HG03175 (cell line): ENCODE measurements at regions not wholly inside any gene's neighbourhood (a gene's known extent, or its start where the extent isn't known, plus 50 kb on each side); places are given as distances from the start of the nearest gene placed in this dataset.
"Not testable (repeated sequence)": the region's sequence is repeated elsewhere in the genome, so short reads cannot be mapped to it uniquely, and the experiment has no call there.

Source experiments
- ATAC-seq: cut with Tn5 transposase; IDR thresholded peaks from one replicate; pipeline ENCODE4 v1.9.1; 2021; ENCODE audit warnings: mild to moderate bottlenecking, moderate library complexity; ENCODE audit not compliant: unreplicated experiment

DNA sequence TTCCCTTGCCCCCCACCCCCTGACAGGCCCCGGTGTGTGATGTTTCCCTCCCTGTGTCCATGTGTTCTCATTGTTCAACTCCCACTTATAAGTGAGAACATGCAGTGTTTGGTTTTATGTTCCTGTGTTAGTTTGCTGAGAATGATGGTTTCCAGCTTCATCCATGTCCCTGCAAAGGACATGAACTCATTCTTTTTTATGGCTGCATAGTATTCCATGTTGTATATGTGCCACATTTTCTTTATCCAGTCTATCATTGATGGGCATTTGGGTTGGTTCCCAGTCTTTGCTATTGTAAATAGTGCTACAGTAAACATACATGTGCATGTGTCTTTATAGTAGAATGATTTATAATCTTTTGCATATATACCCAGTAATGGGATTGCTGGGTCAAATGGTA, 287.4 kb downstream of the UTRN start:
- not testable (repeated sequence) for ATAC-seq

DNA sequence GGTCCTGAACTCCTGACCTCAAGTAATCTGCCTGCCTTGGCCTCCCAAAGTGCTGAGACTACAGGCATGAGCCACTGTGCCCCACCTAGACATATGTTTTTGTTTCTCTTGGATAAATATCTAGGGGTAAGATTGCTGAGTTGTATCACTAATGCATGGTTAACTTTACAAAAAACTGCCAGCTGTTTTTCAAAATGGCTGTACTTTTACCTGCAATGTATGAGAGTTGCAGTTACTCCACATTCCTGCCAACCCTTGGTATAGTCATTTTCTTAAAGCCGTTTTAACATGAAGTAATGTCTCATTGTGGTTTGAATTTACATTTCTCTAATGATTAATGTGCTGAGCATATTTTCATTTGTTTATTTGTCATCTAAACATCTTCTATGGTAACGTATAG, 289.7 kb downstream of the UTRN start:
- ATAC-seq: no peak

DNA sequence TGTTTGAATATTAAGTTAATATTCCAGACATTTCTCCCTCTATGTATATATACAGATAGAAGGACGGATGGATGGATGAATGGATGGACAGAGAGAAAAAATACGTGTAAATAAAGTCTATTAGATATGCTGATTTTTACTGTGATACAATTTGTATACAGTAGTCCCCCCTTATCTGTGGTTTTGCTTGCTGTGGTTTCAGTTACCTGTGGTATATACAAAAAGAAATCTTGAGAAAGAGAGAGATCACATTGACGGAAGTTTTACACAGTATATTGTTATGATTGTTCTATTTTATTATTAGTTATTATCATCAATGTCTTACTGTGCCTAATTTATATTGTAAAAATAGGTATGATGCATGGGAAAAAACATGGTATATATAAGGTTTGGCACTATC, 290.2 kb downstream of the UTRN start:
- ATAC-seq: no peak

DNA sequence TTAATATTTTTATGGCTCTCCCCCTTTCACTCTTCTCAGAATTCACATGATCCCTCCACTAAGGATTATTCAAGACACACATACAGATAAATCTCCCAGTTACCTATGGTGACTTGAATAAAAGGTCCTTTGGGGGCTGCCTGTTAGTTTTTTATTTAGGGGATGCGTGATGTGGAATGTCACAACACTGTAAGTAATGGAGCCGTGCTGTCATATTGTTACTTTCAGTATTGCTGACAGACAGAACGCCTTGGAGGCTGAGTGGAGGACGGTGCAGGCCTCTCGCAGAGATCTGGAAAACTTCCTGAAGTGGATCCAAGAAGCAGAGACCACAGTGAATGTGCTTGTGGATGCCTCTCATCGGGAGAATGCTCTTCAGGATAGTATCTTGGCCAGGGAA, 291.7 kb downstream of the UTRN start:
- ATAC-seq: no peak

DNA sequence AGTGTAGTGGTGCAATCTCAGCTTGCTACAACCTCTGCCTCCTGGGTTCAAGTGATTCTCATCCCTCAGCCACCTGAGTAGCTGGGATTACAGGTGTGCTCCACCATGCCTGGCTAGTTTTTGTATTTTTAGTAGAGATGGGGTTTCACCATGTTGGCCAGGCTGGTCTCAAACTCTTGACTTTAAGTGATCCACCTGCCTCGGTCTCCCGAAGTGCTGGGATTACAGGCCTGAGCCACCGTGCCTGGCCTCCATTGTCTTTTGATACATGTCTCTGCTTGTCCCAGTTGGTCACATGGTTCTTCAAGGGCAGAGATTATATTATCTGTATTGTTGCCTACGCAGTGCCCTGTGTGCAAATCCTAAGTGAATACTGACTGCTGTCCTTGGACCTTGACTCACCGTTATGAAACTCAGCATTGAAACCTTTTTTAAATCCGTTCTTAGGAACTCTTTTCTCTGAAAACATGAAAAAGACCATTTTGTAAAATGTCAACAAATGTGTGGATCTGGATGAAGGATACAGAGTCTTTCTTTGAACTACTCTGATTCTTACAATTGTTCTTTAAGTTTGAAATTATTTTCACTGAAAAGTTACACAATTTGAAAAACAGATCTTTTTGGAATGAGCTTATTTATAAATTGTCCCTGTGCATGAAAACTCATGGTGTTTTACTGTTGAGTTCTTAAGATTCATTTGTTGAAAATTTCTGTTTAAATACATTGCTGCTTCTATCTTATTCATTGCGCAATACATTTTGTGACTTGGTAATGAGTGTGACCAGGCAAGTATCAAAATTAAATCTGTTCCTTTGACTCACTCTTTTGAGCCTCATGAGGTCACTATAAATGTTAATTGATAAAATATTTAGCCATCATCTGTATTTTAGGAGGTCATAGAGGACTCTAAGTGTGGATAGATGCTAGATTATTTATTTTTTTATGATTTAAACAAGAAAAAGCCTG, 293.5 kb downstream of the UTRN start:
- no peak for ATAC-seq

DNA sequence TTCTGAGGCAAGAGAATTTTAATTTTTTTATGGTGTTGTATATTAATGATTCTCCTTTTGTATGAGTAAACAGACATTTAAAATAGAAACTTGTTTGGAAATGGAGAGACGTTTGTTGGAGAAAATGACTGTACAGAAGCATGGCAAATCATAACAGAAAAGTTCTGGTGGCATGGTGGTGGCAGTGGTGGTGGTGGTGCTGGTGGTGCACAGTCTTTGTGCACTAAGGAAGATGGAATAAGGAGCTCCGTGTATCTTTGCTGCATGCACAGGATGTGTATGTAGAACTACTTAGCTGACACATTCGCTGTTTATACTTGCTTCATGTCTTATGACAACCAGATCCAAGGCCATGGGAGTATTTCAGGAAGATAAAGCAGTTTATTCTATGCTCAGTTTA, 294.9 kb downstream of the UTRN start:
- ATAC-seq: no peak

DNA sequence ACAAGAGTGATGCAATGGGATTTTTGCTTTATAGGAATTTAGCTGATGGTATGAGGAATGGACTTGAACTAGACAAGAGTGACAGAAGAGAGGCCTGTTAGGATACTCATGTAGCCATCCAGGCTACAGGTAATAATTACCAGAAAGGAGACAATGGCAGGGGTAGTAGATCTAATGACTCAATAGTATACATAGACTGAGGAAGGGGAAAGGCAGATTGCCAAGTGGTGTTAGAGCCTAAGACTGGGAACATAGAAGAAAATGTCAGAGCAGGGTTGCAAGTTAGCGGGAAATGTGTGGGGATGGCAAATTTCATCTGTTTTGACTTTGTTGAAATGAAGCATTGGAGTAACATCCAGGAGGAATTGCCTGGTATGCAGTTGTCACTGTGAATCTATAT, 295.6 kb downstream of the UTRN start:
- no peak for ATAC-seq

DNA sequence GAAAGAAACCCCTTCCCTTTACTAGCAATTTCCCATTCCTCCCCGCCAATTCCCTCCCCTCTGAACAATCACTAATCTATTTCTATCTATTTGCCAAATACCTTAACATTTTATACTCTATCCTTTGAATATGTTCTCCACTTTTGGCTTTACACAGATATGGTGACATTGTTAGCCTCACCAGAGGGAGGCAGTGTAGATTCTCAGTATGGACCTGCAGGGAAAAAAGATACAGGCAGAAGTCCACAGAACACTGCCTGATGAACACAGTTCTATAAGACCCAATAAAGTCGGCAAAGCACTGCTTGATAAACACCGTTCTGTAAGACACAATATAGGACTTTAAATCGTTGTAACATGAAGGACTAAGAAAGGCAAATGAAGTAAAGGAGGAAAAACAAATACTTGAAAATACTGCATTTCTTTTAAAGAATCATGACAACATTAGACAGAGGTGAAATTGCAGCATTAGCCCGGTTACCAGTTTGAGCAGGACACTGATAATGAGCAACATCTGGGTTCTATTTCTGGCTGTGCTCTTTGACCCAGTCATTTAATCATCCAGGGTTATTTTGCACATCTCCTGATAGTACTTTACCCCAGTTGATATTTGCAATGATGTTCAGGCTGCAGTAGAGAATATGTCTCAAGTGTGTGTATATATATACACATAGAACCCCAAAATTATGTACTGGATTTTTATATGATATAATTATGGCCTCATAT, 296.8 kb downstream of the UTRN start:
- ATAC-seq: no peak

DNA sequence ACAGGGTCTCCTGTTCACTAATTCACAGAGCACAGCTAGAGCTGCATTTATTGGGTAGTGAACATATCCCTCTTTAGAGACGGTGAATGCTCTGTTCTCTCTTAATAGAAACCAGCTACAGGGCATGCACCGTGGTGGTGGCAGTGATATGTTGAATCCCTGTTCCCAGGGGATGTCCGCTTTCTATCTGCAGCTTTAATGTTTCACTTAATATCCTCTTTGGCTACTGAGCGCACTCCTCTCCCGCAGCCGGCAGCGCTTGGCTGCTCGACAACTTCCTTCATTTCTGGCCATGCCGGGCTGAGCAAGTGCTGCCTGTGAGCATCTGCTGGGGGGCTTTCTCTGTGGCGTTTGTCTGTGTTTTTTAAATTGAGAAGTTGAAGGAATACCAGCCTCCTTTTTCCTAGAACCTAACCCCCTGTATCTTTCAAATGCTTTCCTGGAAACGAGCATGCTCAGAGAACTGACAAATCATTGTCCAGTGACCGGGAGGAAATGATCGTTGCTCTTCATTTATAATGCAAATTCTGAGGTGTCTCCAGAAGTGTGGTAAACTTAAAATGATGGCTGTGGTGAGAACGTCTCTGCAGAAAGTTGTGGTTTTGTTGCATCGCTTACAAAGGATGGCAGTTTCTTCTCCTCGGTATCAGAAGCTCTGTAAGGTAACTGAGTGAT, 297.9 kb downstream of the UTRN start:
- ATAC-seq: peak; percentile 93

DNA sequence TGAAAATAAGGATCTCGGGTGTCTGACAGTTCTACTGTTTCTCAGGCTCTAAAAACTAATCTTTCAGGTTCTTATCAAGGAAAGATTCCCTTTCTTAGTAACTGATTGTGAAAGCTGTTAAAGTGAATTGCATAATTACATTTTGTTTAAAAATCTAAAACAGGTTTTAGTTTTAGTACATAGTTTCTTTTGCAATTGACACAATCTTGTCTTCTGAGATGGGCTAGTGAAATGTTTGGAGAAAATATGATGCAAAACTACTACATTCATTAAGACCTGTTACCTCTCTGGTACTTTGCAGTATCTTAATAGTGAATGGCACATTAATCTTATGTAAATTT, 298.4 kb downstream of the UTRN start:
- ATAC-seq: peak; percentile 5

DNA sequence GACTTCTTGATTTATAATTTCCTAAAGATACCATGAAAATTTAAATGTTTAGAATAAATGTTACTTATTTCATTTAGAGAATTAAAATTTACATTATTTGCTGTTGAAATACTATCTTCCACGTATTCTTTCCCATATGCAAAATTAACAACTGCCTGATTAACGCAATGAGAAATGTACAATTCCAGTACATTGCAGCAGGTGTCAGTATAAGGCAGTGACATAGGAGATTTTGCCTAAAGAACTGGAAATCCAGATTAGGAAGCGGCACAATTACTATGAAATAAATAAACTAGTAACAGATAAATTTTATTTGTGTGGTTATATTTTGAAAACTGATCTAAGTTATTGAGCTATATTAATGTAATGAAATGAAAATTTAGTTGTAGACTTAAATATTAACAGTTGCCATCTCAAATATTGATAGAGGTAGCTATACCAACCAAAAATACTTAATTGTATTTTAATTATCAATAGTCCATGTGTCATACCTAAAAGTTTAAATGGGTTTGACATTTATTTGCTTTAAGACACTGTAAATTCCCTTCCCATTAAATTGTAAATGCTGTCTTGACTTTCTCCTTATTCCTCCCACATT, 300.2 kb downstream of the UTRN start:
- ATAC-seq: no peak

DNA sequence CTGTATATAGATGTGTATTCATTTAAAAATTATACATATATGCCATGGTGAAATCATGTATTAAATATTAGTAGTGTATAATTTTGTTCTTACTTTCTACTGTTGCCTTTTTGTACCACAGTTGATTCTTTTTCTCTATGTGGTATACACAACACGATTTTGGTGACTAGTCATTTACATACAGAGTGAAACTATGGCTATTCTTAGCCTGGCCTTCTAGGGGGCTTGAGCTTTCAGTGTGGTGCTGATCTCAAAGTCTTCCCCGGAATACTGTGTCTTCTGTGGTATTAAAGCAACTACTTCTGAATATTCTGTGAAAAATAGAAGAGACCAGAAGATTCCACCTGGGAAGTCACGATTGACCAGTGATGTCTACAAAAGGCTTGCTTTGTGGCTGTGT, 301.9 kb downstream of the UTRN start:
- no peak for ATAC-seq

DNA sequence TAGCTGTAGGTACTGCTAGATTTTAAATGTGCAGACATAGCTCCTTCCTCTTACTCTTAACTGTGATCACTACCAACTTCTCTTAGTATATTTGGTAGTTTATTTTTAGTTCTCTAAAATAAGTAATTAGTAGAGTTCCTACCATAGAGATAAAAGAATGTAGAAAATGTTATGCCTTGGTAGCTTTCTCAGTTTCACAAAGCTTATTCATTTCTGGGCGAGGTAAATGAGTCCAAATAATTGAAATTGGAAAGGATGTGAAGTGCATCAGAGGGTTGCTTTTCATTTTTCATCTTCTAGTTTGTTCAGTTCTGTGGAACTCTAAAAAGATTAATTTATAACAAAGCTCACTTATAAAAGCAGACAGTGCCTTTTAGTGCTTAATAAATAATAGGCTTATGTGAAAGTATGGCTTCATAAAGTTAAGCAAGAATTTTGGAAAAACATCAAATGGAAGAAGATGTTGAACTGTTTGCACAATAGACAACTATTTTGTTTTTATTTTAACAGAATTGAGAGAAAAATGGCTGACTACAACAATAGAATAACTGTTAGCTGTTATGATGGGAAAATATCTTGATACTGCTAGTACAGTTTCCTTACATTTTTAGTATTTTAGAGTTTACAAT, 303.7 kb downstream of the UTRN start:
- ATAC-seq: peak; percentile 89

DNA sequence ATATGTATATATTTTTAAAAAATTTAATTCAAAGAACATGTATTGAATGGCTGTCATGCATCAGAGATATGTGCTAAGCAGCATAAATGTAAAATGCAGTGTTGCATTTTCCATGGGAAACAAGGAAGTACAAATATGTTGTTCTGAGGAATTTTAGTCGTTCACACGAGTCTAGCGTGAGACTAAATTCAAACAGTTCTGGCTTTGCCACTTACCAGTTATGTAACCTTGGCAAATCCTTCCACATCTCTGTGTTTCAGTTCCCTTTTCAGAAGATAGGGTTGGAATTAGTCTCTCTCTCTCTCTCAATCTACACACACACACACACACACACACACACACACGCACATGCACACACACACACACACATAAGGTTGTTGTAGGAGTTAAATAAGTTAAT, 305.4 kb downstream of the UTRN start:
- ATAC-seq: no peak

DNA sequence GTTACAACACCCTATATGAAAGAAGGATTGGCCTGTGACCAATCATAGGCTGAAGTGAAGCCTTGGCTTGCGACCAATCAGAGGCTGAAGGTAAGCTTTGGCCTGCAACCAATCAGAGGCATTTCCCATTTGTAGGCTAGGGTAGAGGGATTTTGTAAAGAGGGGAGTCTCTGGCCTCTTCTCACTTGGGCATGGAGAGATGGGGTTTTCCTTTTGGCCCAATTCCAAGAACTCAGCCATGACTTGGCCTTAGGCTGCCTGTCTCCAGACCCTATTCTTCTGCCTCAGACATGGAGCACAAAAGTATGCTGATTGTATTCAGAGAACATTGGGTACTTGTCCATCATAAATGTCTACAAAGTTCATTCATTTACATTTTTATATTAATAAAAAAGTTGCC, 308.3 kb downstream of the UTRN start:
- no peak for ATAC-seq

DNA sequence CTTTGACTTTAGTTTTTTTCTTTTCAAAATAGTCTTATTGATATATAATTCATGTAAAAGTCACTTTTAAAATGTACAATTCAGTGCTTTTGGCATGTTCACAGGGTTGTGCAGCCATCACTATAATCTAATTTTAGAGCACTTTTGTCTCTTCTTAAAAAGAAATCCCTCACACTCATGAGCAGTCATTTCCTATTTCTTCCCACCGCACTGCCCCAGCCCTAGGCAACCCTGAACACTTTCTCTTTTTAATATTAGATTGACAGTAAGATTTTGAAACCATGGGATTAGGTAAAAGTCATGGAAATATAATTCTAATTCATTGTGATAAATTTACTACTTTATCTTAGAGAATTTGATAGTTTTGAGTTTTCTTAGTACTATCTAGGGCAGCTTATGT, 309.4 kb downstream of the UTRN start:
- ATAC-seq: no peak

DNA sequence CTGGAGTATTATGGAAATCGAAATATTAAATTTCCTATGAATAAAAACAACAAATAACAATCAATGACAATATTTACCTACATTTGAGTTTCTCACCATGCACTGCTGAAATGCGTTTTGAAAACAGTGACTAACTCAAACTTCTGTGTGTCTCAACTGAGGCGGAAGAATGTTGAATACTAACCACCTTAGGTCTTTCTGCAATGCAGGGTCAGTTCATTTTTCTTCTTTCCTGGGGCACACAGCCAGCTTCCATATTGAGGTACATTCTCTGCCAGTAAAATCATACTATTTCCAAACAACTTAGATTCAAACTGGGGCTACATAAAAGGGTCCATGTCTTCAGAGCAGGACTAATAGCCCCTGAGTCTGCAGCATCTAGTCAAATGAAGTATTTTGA, 310.1 kb downstream of the UTRN start:
- ATAC-seq: no peak

DNA sequence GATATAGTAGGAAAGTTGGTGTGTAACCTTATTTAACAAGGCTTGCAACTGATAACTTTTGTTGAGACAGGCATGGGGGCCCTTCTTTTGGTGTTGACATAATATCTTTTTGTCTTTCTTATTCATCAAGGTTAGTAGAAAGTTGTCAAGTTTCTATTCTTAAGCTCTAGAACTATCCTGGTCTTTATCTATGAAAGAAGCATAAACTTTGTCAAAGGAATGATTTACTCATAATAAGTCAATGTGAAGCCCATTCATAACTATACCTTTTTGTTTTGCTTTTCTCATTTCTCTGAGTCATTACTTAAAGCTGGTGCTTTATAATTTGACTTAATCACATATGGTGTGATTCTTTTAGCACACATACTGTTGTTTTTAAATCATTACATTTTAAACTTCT, 312.4 kb downstream of the UTRN start:
- no peak for ATAC-seq

DNA sequence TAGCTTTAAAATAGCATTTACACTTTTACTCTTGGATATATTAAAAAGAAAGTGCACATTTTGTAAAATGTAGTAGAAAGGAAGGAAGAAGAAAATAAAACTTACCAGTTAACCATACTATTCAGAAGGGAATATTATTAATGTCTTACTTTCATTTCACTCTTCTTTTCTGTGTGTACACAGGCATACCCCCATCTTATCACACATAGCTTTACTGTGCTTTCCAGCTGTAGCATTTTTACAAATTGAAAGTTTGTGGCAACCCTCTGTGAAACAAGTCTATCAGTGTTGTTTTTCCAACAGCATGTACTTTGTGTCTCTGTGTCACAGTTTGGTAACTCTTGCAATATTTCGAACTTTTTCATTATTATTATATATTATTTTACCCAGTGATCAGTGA, 314.5 kb downstream of the UTRN start:
- no peak for ATAC-seq

DNA sequence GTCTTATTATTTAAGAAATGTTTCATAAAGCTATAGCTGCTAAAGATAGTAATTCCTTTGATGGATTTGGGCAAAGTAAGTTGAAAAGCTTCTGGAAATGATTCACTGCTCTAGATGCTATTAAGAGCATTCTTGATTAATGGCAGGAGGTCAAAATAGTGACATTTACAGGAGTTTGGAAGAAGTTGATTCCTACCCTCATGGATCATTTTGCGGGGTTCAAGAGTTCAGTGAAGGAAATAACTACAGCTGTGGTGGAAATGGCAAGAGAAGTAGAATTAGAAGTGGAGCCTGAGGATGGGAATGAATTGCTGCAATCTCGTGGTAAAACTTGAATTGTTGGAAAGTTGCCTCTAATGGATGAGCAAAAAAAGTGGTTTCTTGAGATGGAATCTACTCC, 316.1 kb downstream of the UTRN start:
- ATAC-seq: no peak
